Esophagus (tissue), 2 donors: ENCODE measurements at regions not wholly inside any gene's neighbourhood (a gene's known extent, or its start where the extent isn't known, plus 50 kb on each side); places are given as distances from the start of the nearest gene placed in this dataset.

ENCODE experiments used
- H3K27ac ChIP-seq, 2 donors: one replicate each; pipeline ENCODE4 v1.5.1; 2013; ENCODE audit warnings: low read depth in 2 of 2, mild to moderate bottlenecking in 2 of 2, inconsistent platforms in 1 of 2, low read length in 1 of 2, moderate library complexity in 1 of 2
- H3K27me3 ChIP-seq, 2 donors: one replicate each; pipeline ENCODE4 v1.6.1; 2013; ENCODE audit warnings: low read length in 2 of 2, control low read depth in 1 of 2, mild to moderate bottlenecking in 1 of 2; ENCODE audit not compliant: insufficient read depth in 2 of 2, control insufficient read depth in 1 of 2
- H3K36me3 ChIP-seq, 2 donors: one replicate each; pipeline ENCODE4 v1.6.1; 2013; ENCODE audit warnings: low read length in 1 of 2; ENCODE audit not compliant: control insufficient read depth in 2 of 2, insufficient read depth in 2 of 2
- H3K4me1 ChIP-seq, 2 donors: one replicate each; pipeline ENCODE4 v1.6.1; 2013; ENCODE audit warnings: low read length in 1 of 2; ENCODE audit not compliant: control insufficient read depth in 2 of 2, insufficient read depth in 2 of 2
- H3K4me3 ChIP-seq, 2 donors: one replicate each; pipeline ENCODE4 v1.5.1; 2013; ENCODE audit warnings: low read length in 2 of 2, mild to moderate bottlenecking in 2 of 2, low read depth in 1 of 2, moderate library complexity in 1 of 2
- H3K9me3 ChIP-seq, 2 donors: one replicate each; pipeline ENCODE4 v1.6.1; 2013; ENCODE audit warnings: mild to moderate bottlenecking in 2 of 2, low read depth in 1 of 2, low read length in 1 of 2, moderate library complexity in 1 of 2; ENCODE audit not compliant: control insufficient read depth in 2 of 2, insufficient read depth in 1 of 2
- WGBS, 2 donors: extraction: QIAGEN DNeasy Blood & Tissue Kit; methylation state at CpG; one replicate each; pipeline ENCODE4 v1.1.7; 2013; 5-methylcytosine and 5-hydroxymethylcytosine counted together
- donor health status: healthy with polysubstance abuse.
- donor health status: Bipolar disorder and iron deficiency.

DNA sequence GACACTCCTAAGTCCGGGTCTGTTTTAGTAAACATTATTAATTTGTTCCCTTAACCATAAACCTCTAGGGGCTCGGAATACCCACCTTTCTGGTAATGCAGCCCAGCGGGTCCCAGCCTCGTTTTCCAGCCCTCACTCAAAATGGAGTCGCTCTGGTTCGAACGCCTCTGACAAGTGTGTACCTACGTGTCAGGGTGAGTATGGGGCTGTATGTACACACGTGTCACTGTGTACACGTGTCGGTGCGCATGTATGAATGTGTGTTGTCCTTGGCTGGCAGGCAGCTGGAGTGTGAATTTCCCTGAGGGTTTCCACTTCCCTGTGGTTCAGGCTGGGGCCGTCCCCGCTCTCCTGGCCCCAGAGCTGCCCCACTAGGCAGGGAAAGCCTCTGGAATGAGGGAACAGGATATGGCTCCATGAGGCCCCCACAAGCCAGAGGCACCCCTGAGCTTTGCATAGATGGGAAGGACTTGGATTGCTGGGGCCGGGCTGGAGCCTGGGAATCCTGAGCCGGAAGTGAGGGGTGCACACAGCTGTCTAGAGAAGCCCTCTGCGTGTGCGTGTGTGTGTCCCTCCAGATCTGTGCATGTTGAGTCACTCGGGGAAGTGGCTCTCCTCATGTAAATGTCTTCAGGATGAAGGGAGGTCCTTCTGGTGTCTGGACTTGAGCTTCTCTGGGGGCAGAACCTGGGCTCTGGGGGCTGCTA is 160.8 kb upstream of the IER5L start:
- Histone ChIP-seq H3K4me1 (peaks cover 10 to 28% of the 10 kb centered on the region in 2 donors), H3K27me3 (no peaks in the 10 kb centered on the region), H3K9me3 (no peaks in the 10 kb centered on the region), H3K27ac (peak overlapping the region in 1 of 2 donors; percentile 10), H3K4me3 (no peak overlapping the region), H3K36me3 (peaks cover 0 to 11% of the 10 kb centered on the region in 2 donors)
- WGBS, 2 donors: 64 to 76% methylated on average over 19 of the region's 19 CpGs

DNA sequence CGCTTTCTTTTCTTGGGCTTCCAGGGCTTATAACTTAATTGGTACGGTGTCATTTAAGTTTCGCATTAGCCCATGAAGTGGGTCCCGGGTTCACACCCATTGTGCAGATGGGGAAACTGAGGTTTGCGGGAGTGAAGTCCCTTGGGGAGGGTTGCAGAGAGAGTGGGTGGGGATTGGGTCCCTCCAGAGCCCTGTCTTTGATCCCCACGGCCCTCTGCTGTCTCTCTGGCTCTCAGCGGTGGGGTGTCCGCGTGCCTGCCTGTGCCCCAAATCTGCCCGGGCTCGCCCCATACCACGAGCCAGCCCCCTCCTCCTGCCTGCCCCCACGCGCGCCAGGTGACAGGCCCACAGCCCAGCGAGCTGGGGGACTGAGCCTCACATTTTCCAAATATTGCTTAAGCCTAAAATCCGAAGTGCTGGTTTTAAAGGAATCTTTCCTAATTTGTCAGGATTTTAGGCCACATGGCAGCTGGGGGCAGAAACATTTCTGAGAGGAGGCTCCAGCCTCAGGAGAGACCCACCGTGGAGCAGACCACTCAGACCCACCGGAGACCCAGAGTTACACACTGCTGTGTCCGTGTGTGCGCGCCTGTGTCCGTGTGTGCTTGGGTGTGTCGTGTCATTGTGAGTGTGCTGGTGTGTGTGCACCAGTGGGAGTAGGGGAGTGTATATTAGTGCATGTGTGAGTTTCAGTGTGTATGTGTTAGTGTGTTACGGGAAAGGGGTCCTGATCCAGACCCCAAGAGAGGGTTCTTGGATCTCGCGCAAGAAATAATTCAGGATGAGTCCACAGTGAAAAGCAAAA is 159.5 kb upstream of the IER5L start:
- peaks cover 10 to 32% of the 10 kb centered on the region in 2 donors for H3K4me1 ChIP-seq
- H3K4me3 ChIP-seq: peak overlapping the region in 1 of 2 donors; percentile 42
- no peaks in the 10 kb centered on the region for H3K9me3 ChIP-seq
- WGBS, 2 donors: 60 to 71% methylated on average over 27 of the region's 27 CpGs
- H3K27me3 ChIP-seq: no peaks in the 10 kb centered on the region
- peak overlapping the region; percentile 11 to 20 for H3K27ac ChIP-seq
- peaks cover 0 to 8% of the 10 kb centered on the region in 2 donors for H3K36me3 ChIP-seq

DNA sequence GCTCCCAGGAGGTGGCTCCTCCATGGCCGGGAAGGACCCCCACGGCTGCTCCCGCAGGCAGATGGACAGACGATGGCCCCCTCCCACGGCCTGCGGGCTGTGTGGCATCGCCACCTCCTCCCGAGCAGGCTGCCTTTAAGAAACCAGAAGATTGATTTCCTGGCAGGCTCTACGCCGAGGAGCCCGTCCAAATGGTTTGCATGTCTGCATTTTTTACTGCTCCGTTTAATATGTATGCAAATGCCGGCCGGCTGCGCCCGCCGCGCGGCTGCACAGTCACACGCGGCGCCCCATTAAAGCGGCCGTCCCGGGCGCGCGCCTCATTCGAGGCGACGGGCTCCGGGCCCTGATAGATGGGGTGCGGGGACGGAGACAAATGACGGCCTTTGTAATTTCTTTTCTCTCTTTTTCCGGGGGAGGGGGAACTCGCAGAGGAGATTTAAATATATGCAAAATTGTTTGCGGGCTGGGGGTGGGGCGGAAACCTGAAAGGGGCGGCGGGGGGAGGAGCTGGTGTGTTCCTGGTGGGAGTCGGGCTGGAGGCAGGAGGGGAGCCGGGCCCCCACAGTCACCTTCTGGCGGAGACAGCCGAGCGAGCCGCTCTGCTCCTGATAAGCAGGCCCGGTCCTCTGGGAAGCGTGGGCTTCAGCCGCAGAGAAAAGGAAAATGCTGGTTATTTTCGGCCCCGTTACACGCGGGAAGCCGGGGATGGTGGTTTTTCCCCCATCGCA is 158.7 kb upstream of the IER5L start:
- Histone ChIP-seq H3K27me3 (no peaks in the 10 kb centered on the region), H3K27ac (peak overlapping the region; percentile 20 to 99), H3K4me3 (peak overlapping the region; percentile 38 to 42), H3K36me3 (peaks cover 0 to 8% of the 10 kb centered on the region in 2 donors), H3K4me1 (peaks cover 10 to 33% of the 10 kb centered on the region in 2 donors), H3K9me3 (no peaks in the 10 kb centered on the region)
- 5 to 6% methylated on average over 56 of the region's 56 CpGs for WGBS, 2 donors

DNA sequence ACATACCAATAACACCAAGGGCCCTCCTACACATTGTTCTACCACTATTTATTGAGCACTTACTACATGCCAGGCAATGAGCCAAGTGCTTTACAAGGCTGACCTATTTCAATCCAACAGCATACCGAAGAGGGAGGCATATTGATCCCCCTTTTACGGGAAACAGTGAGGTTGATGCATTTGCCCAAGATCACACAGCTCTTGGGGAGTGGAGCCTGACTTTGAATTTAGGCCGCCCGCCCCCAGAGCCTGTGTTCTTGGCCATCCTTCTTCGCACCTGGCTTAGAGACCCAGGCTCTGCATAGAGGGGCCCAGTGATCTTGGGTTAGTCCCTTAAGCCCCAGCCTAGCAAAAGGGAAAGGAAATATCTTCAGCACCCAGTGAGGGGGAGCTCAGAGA is 158.1 kb upstream of the IER5L start:
- Histone ChIP-seq H3K27me3 (no peaks in the 10 kb centered on the region), H3K4me3 (peak overlapping the region; percentile 15 to 42), H3K9me3 (no peaks in the 10 kb centered on the region), H3K4me1 (peaks cover 10 to 34% of the 10 kb centered on the region in 2 donors), H3K36me3 (peaks cover 0 to 8% of the 10 kb centered on the region in 2 donors), H3K27ac (peak overlapping the region; percentile 79 to 99)
- WGBS, 2 donors: 58 to 66% methylated on average over 5 of the region's 5 CpGs

DNA sequence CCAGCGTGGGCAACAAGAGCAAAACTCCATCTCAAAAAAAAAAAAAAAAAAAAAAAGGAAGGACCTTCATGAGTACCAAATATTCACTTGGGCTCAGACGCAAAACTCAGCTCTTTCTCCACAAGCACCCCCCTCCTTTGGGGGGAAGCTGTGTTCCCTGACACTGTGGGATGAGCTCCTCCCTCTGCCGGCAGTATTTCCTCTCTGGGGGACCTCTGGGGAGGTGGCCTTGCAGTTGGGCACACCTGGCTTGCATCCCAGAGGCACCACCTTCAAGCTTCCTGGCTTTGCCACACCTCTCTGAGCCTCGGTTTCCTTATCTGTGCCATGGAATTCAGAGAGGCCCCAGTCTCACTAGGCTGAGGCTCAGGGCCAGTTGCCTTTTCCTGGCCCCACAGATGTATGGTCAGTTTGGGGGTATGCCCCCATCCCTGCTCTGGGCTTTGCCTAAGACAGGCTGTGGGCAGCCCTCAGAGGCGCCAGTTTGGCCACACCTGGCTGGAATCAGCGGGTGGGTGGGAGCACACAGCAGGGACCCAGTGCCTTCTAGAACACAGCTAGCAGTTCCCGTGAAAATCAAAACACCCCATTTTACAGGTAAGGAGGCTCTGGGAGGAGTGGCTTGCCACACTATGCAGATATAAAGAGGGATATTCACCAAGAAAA is 157.5 kb upstream of the IER5L start:
- H3K4me1 ChIP-seq: peaks cover 10 to 34% of the 10 kb centered on the region in 2 donors
- H3K36me3 ChIP-seq: peaks cover 0 to 8% of the 10 kb centered on the region in 2 donors
- no peaks in the 10 kb centered on the region for H3K27me3 ChIP-seq
- H3K27ac ChIP-seq: peak overlapping the region; percentile 79 to 99
- H3K9me3 ChIP-seq: peaks cover 0 to 4% of the 10 kb centered on the region in 2 donors
- no peak overlapping the region for H3K4me3 ChIP-seq
- WGBS, 2 donors: 57 to 60% methylated on average over 7 of the region's 7 CpGs

DNA sequence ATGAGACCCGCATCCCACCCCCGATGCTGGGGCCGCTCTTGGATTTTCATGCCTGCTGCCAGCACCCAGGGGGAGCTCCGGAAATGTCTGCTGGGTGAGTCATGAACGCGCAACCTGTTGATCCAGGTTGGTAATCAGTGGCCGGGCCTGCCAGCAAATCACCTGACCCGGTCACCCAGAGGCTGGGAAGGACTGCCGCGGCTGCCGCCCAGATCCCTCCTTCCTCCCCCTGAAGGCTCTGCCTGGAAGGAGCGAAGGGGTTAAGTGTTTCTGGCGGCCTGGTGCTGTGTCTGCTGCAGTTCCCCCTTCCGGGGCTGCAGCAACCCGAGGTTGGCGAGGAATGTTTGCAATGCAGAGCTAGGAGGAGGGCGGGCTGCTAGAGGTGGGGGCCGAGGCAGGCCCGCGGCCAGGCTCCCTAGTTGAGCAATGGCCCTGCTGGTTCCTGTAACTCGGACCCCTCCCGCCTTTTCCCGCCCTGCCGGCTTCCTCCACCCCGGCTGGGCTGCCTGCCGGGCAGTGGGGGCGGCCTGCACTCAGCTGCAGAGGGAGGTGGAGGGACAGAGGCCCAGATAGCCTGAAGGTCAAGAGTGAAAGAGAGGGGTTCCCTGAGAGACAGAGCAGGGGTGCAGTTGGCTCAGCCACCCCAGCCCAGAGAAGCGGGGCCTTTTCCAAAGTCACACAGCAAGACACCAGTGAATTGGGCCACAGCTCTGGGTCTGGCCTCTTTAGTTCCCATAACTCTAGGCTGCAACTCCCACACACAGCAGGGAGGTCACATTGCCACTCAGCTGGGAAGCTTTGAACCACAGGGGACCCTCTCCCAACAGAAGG is 156.3 kb upstream of the IER5L start:
- Histone ChIP-seq H3K4me3 (peak overlapping the region in 1 of 2 donors; percentile 17), H3K4me1 (peaks cover 10 to 26% of the 10 kb centered on the region in 2 donors)
- WGBS, 2 donors: 5 to 12% methylated on average over 28 of the region's 28 CpGs

DNA sequence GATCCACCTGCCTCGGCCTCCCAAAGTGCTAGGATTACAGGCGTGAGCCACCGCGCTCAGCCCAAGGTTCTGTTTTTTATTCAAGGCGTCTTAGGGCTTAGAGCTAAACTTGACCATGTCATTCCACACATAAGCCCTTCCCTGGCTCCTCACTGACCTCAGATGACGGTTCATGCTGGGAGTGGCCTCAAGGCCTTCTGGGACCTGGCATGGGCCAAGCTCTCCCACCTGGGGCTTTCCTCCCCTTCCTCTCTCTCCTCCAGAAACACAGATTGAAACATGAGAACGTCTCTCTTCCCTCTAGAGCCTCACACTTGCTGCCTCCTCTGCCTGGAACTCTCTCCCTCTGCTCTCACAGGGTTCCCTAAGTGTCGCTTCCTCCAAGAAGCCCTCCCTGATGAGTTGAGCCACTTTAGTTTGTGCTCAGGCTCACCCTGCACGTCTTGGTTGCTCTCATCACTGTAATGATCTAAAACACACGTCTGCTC is 155.6 kb upstream of the IER5L start:
- H3K4me1 ChIP-seq: peaks cover 10 to 22% of the 10 kb centered on the region in 2 donors
- peaks cover 0 to 4% of the 10 kb centered on the region in 2 donors for H3K9me3 ChIP-seq
- no peak overlapping the region for H3K4me3 ChIP-seq
- H3K27ac ChIP-seq: peak overlapping the region; percentile 94 to 99
- H3K27me3 ChIP-seq: no peaks in the 10 kb centered on the region
- H3K36me3 ChIP-seq: peaks cover 0 to under 1% of the 10 kb centered on the region in 2 donors
- WGBS, 2 donors: 46 to 48% methylated on average over 10 of the region's 10 CpGs

More for the DNA sequence above, 156.3 kb upstream of the IER5L start:
- H3K36me3 ChIP-seq: peaks cover 0 to 3% of the 10 kb centered on the region in 2 donors
- no peaks in the 10 kb centered on the region for H3K27me3 ChIP-seq
- peak overlapping the region; percentile 94 to 99 for H3K27ac ChIP-seq
- H3K9me3 ChIP-seq: peaks cover 0 to 4% of the 10 kb centered on the region in 2 donors

DNA sequence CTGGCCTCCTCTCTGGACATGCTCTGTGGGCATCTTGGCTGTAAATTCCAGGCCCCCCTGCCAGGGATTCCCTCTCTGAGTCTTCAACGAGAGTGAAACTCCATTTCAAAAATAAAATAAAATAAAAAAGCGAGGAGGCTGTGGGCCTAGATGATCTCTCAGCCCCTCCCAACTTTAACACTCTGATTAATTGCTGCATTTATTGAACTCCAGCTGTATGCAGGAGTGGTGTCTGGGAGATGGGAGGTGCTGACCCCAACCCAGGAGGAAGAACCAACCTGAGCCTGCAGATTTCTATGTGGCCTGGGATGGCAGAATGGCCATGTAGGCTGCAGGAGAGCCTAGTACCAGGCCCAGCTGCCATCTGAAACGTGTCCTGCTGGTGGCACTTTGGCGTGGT is 154.5 kb upstream of the IER5L start:
- Histone ChIP-seq H3K27ac (peak overlapping the region; percentile 97), H3K9me3 (peaks cover 0 to 4% of the 10 kb centered on the region in 2 donors), H3K36me3 (no peaks in the 10 kb centered on the region), H3K27me3 (no peaks in the 10 kb centered on the region), H3K4me3 (peak overlapping the region in 1 of 2 donors; percentile 29), H3K4me1 (peaks cover 10 to 25% of the 10 kb centered on the region in 2 donors)
- WGBS, 2 donors: 38 to 52% methylated on average over 4 of the region's 4 CpGs
